Nephron progenitor cell (in vitro differentiated cells): ENCODE measurements at regions not wholly inside any gene's neighbourhood (a gene's known extent, or its start where the extent isn't known, plus 50 kb on each side); places are given as distances from the start of the nearest gene placed in this dataset.

Experiments
- DNase-seq: peaks from one replicate; pipeline ENCODE4 v3.0.0; 2021
- H3K27ac Mint-ChIP-seq: 2 replicates; pipeline ENCODE4 v1.8.0; 2021; ENCODE audit warnings: mild to moderate bottlenecking, moderate library complexity, mixed read lengths
- H3K27me3 Mint-ChIP-seq: 2 replicates; pipeline ENCODE4 v1.8.0; 2021; ENCODE audit warnings: mild to moderate bottlenecking, low read depth, mixed read lengths; ENCODE audit not compliant: poor library complexity
- H3K36me3 Mint-ChIP-seq: 2 replicates; pipeline ENCODE4 v1.8.0; 2021; ENCODE audit warnings: low read depth, mixed read lengths
- H3K4me1 Mint-ChIP-seq: 2 replicates; pipeline ENCODE4 v1.8.0; 2021; ENCODE audit warnings: mixed read lengths
- H3K4me3 Mint-ChIP-seq: 2 replicates; pipeline ENCODE4 v1.8.0; 2021; ENCODE audit warnings: mild to moderate bottlenecking, moderate library complexity, mixed read lengths
- H3K9me3 Mint-ChIP-seq: 2 replicates; pipeline ENCODE4 v1.8.0; 2021; ENCODE audit warnings: mild to moderate bottlenecking, moderate library complexity, mixed read lengths
- TF ChIP-seq, protein P1 (sequence below): fragments of 200-600 bp; sonication (generic); IDR thresholded peaks from 2 replicates; pipeline ENCODE4 v1.5.0; 2021; ENCODE audit warnings: antibody characterized with exemption

DNA sequence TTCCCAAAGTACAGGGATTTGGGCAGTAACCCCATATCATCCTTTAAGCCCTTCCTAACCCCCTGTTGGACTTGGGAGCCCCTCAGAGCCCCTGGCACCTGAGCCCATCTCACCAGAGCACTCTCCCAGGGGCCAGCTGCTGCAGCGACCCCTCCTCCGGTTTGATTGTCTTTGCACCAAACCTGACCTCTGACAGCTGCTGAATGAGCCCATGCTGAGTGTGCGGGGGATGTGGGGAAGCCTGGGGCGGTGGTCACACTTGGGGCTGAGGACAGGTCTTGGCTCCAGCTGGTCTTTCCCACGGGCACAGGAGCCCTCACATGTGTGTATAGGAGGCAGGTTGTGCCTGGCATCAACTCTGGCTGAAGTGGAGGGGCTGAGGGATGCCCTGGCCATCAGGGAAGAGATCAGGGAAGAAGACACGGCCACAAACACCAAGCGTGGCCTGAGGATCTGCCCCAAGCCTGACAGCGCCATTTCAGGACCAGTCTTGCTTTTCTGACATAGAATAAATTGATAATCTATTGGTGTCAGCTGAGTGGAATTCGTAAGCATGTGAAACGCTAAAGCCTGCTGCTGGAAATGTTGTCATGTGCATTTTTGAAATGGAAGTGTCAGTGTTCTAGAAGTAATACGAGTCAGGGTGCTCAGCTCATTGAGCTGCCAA lies 102.4 kb downstream of the ACKR3 start:
- TF ChIP-seq, protein P1, sequence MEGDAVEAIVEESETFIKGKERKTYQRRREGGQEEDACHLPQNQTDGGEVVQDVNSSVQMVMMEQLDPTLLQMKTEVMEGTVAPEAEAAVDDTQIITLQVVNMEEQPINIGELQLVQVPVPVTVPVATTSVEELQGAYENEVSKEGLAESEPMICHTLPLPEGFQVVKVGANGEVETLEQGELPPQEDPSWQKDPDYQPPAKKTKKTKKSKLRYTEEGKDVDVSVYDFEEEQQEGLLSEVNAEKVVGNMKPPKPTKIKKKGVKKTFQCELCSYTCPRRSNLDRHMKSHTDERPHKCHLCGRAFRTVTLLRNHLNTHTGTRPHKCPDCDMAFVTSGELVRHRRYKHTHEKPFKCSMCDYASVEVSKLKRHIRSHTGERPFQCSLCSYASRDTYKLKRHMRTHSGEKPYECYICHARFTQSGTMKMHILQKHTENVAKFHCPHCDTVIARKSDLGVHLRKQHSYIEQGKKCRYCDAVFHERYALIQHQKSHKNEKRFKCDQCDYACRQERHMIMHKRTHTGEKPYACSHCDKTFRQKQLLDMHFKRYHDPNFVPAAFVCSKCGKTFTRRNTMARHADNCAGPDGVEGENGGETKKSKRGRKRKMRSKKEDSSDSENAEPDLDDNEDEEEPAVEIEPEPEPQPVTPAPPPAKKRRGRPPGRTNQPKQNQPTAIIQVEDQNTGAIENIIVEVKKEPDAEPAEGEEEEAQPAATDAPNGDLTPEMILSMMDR, result no peak
- H3K4me3 Mint-ChIP-seq, result no peak overlapping the region
- no peak overlapping the region for H3K27ac Mint-ChIP-seq
- peaks cover 5% of the 10 kb centered on the region for H3K36me3 Mint-ChIP-seq
- H3K27me3 Mint-ChIP-seq, result peaks cover 22% of the 10 kb centered on the region
- peaks cover 32% of the 10 kb centered on the region for H3K4me1 Mint-ChIP-seq
- no peak for DNase-seq
- peaks cover 28% of the 10 kb centered on the region for H3K9me3 Mint-ChIP-seq

DNA sequence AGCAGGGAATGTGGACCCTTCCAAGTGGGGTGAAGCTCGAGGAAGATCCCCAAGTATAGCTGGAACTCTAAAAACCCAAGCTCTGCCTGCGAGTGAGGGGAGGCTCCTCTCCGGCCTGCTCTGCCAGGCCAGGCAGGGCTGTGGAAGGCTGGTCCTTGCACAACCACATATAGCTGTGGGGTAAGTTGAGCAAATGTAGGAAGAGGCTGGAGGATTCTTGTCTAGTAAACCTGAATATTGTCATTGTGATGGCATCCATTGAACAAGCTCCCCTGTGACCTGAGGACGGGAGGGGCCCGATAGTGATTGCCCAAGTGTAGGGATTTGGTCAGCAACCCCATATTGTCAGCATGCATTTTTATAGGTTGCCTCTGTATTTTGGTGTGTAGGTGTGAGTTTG lies 103.0 kb downstream of the ACKR3 start:
- Mint-ChIP-seq H3K4me3 (no peak overlapping the region), H3K27me3 (peaks cover 22% of the 10 kb centered on the region), H3K4me1 (peaks cover 37% of the 10 kb centered on the region), H3K27ac (no peak overlapping the region), H3K36me3 (peaks cover 5% of the 10 kb centered on the region), H3K9me3 (peaks cover 28% of the 10 kb centered on the region)
- no peak for DNase-seq
- TF ChIP-seq, protein P1, result no peak

DNA sequence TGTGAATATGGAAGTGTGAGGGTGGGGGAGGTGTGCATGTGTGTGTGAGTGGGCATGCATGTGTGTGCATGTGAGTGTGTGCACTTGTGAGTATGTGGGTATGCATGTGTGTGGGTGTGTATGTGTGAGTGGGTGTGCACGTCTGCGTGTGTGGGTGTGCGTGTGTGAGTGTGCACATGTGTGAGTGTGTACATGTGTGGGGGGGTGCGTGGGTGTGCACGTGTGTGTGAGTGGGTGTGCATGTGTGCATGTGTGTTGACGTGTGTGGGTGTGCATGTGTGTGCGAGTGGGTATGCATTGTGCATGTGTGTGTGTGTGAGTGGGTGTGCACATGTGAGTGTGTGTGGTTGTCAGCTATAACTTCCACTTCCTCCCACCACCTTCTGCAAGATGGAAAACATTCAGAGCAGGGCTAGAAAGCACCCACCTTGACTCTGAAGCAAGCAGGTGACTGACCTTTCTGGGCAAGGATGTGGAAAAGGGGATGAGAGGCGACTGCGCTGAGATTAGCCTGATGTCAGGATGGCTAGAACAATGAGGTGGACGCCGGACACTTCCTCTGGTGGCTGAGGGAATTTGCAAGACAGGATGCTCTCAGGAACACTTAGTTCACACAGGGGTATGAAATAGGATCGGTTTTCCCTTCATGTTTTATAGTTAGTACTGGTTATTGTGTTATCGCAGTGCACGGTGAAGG lies 103.6 kb downstream of the ACKR3 start:
- no peak for DNase-seq
- Mint-ChIP-seq H3K27ac (no peak overlapping the region), H3K4me1 (peaks cover 31% of the 10 kb centered on the region), H3K36me3 (peaks cover 5% of the 10 kb centered on the region), H3K4me3 (no peak overlapping the region), H3K9me3 (peaks cover 24% of the 10 kb centered on the region), H3K27me3 (peaks cover 22% of the 10 kb centered on the region)
- TF ChIP-seq, protein P1, result no peak

DNA sequence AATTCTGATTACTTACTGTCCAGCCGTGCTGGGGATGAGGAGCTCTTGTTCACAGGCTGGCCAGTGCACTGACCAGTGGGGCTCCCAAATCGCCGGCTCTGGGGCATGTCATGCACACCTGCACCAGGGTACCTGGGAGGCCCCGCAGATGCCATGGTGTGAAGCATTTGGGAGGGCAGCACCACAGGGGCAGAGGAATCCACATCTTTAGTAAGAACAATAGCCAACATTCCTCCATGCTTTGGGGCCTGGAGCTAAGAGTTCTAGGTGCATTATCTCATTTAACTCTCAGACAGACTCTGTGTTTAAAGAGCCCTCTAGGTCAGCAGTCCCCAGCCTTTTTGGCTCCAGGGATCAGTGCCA lies 104.2 kb downstream of the ACKR3 start:
- Mint-ChIP-seq H3K36me3 (peaks cover 5% of the 10 kb centered on the region), H3K4me1 (peaks cover 27% of the 10 kb centered on the region), H3K9me3 (peaks cover 23% of the 10 kb centered on the region), H3K27ac (no peak overlapping the region), H3K27me3 (peaks cover 22% of the 10 kb centered on the region), H3K4me3 (no peak overlapping the region)
- no peak for DNase-seq
- TF ChIP-seq, protein P1, result no peak

DNA sequence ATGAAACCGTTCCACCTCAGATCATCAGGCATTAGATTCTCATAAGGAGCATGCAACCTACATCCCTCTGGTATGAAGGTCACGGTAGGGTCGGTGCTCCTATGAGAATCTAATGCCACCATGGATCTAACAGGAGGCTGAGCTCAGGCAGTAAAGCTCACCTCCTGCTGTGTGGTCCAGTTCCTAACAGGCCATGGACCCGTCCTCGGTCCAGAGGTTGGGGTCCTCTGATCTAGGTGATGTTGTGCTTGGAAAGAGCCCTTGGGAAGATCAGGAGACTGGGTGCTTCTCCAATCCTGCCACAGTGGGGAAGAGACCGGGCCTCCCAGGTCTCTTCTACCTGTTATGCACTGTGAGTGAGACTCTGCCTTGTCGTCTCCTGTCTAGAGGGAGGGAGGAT lies 104.6 kb downstream of the ACKR3 start:
- H3K27me3 Mint-ChIP-seq, result peaks cover 22% of the 10 kb centered on the region
- peaks cover 5% of the 10 kb centered on the region for H3K36me3 Mint-ChIP-seq
- H3K27ac Mint-ChIP-seq, result no peak overlapping the region
- TF ChIP-seq, protein P1, result no peak
- H3K9me3 Mint-ChIP-seq, result peaks cover 23% of the 10 kb centered on the region
- no peak for DNase-seq
- peaks cover 27% of the 10 kb centered on the region for H3K4me1 Mint-ChIP-seq
- H3K4me3 Mint-ChIP-seq, result no peak overlapping the region

DNA sequence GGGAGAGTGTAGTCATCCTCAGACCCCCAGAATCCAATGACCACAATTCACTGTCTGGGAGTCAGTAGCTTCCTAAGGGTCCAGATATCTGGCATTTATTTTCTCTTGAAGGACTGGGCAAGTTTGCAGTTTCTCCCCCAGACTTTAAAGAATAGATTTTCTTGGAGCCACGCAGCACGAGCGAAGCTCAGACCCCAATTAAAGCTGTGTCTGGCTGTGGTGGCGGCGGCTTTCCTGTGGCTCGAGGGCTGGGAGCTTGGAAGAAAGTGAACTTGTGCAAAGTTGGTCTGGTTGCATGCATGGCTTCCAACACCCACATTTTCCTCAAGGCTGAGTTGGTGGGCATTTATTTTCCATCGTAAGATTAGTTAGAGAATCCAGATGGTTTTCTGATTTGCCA lies 105.0 kb downstream of the ACKR3 start:
- no peak overlapping the region for H3K27ac Mint-ChIP-seq
- H3K9me3 Mint-ChIP-seq, result peaks cover 23% of the 10 kb centered on the region
- H3K4me1 Mint-ChIP-seq, result peaks cover 27% of the 10 kb centered on the region
- peaks cover 5% of the 10 kb centered on the region for H3K36me3 Mint-ChIP-seq
- H3K27me3 Mint-ChIP-seq, result peaks cover 22% of the 10 kb centered on the region
- H3K4me3 Mint-ChIP-seq, result no peak overlapping the region
- DNase-seq, result no peak
- TF ChIP-seq, protein P1, result no peak
